ENCODE measurements at regions not wholly inside any gene's neighbourhood (a gene's known extent, or its start where the extent isn't known, plus 50 kb on each side); places are given as distances from the start of the nearest gene placed in this dataset.

GRCh38 chr4:12053556-12053955, 624.9 kb upstream of the HS3ST1 start:
- no peak for TF ChIP-seq CTCF (IDR thresholded peaks at IDR 0.05)
- no peak for TF ChIP-seq POLR2A (IDR thresholded peaks at IDR 0.05)

All from tibial nerve (tissue), 3 donors.